CD4-positive, CD25-positive, alpha-beta regulatory T cell (primary cell): ENCODE measurements at regions not wholly inside any gene's neighbourhood (a gene's known extent, or its start where the extent isn't known, plus 50 kb on each side); places are given as distances from the start of the nearest gene placed in this dataset.

Source experiments
- ATAC-seq, 2 donors: fragments of 150-1000 bp; cut with Tn5 transposase; one replicate each; pipeline ENCODE4 v1.10.0; 2021; ENCODE audit warnings: low read depth in 2 of 2, moderate number of reproducible peaks in 2 of 2, moderate library complexity in 1 of 2
- DNase-seq, 3 donors: peaks; one replicate each; pipeline versions ENCODE4 v3.0.0 to v3.0.0-alpha.2; 2012 to 2022; ENCODE audit warnings: mixed read lengths in 1 of 3
- H3K27ac ChIP-seq: one replicate; pipeline ENCODE4 v1.7.0; 2013; ENCODE audit warnings: mild to moderate bottlenecking, low read length; ENCODE audit not compliant: insufficient read depth, poor library complexity, severe bottlenecking
- H3K27me3 ChIP-seq: one replicate; pipeline ENCODE4 v1.7.0; 2013; ENCODE audit warnings: low read length; ENCODE audit not compliant: control insufficient read depth, insufficient read depth
- H3K36me3 ChIP-seq: one replicate; pipeline ENCODE4 v1.7.0; 2013; ENCODE audit warnings: mild to moderate bottlenecking, low read length, moderate library complexity; ENCODE audit not compliant: control insufficient read depth, insufficient read depth
- H3K4me1 ChIP-seq: 2 replicates; pipeline ENCODE4 v1.7.0; 2013; ENCODE audit warnings: mild to moderate bottlenecking, low read length; ENCODE audit not compliant: insufficient read depth, control insufficient read depth, poor library complexity, severe bottlenecking
- H3K4me3 ChIP-seq: one replicate; pipeline ENCODE4 v1.7.0; 2013; ENCODE audit warnings: low read depth, mild to moderate bottlenecking, low read length, moderate library complexity
- H3K9me3 ChIP-seq, 2 experiments: 1 replicate in 1 of 2; 2 replicates in 1 of 2; pipeline ENCODE4 v1.7.0; 2013; ENCODE audit warnings: low read length in 2 of 2, mild to moderate bottlenecking in 1 of 2, moderate library complexity in 1 of 2; ENCODE audit not compliant: control insufficient read depth in 2 of 2
- H3K27ac Mint-ChIP-seq, 3 donors: one replicate each; pipeline ENCODE4 v1.8.0; 2020 to 2022; ENCODE audit warnings: mild to moderate bottlenecking in 3 of 3, mixed read lengths in 3 of 3, moderate library complexity in 2 of 3
- H3K27me3 Mint-ChIP-seq: one replicate; pipeline ENCODE4 v1.8.0; 2022; ENCODE audit warnings: mild to moderate bottlenecking, mixed read lengths
- H3K36me3 Mint-ChIP-seq: one replicate; pipeline ENCODE4 v1.8.0; 2020; ENCODE audit warnings: mixed read lengths
- H3K4me1 Mint-ChIP-seq, 4 donors: one replicate each; pipeline ENCODE4 v1.8.0; 2020 to 2022; ENCODE audit warnings: mixed read lengths in 4 of 4, mild to moderate bottlenecking in 1 of 4
- H3K4me3 Mint-ChIP-seq, 4 donors: one replicate each; pipeline ENCODE4 v1.8.0; 2020 to 2022; ENCODE audit warnings: mild to moderate bottlenecking in 4 of 4, mixed read lengths in 4 of 4, moderate library complexity in 3 of 4
- H3K9me3 Mint-ChIP-seq, 7 donors: one replicate each; pipeline ENCODE4 v1.8.0; 2020 to 2022; ENCODE audit warnings: mixed read lengths in 7 of 7, mild to moderate bottlenecking in 3 of 7, moderate library complexity in 2 of 7

- Mint-ChIP-seq H3K27ac (no peak overlapping the region), H3K9me3 (peaks cover 0 to under 1% (median 0%) of the 10 kb centered on the region in 7 donors), H3K4me3 (no peak overlapping the region), H3K4me1 (no peaks in the 10 kb centered on the region), H3K36me3 (no peaks in the 10 kb centered on the region), H3K27me3 (peaks cover 8% of the 10 kb centered on the region)
- H3K9me3 ChIP-seq, result no peaks in the 10 kb centered on the region
- DNase-seq, result no peak
- ATAC-seq, result no peak
- no peaks in the 10 kb centered on the region for H3K4me1 ChIP-seq
- H3K36me3 ChIP-seq, result no peaks in the 10 kb centered on the region
- no peak overlapping the region for H3K27ac ChIP-seq
- no peak overlapping the region for H3K4me3 ChIP-seq
- no peaks in the 10 kb centered on the region for H3K27me3 ChIP-seq
Measured at GRCh38 chr13:111558700-111559088, 238.3 kb downstream of the TEX29 start.

- ATAC-seq (no peak), DNase-seq (no peak)
- no peak overlapping the region for H3K4me3 Mint-ChIP-seq
- H3K4me1 ChIP-seq, result no peaks in the 10 kb centered on the region
- no peaks in the 10 kb centered on the region for H3K27me3 ChIP-seq
- no peak overlapping the region for H3K27ac ChIP-seq
- no peaks in the 10 kb centered on the region for H3K36me3 ChIP-seq
- no peak overlapping the region for H3K27ac Mint-ChIP-seq
- peaks cover 8% of the 10 kb centered on the region for H3K27me3 Mint-ChIP-seq
- H3K36me3 Mint-ChIP-seq, result no peaks in the 10 kb centered on the region
- no peaks in the 10 kb centered on the region for H3K4me1 Mint-ChIP-seq
- H3K9me3 Mint-ChIP-seq, result peaks cover 0 to 1% (median 0%) of the 10 kb centered on the region in 7 donors
- no peak overlapping the region for H3K4me3 ChIP-seq
- no peaks in the 10 kb centered on the region for H3K9me3 ChIP-seq
Measured at GRCh38 chr13:111559612-111560403, 239.4 kb downstream of the TEX29 start.

- no peak overlapping the region for H3K27ac ChIP-seq
- H3K4me1 Mint-ChIP-seq, result no peaks in the 10 kb centered on the region
Measured at GRCh38 chr13:111561091-111561781, 240.8 kb downstream of the TEX29 start.

GRCh38 chr13:111562716-111563115 lies 242.3 kb downstream of the TEX29 start:
- no peak overlapping the region for H3K27ac ChIP-seq
- no peaks in the 10 kb centered on the region for H3K27me3 ChIP-seq
- Mint-ChIP-seq H3K27ac (no peak overlapping the region), H3K27me3 (peaks cover 6% of the 10 kb centered on the region), H3K4me1 (no peaks in the 10 kb centered on the region), H3K36me3 (no peaks in the 10 kb centered on the region), H3K9me3 (peaks cover 0 to 1% (median 0%) of the 10 kb centered on the region in 7 donors), H3K4me3 (no peak overlapping the region)
- no peak overlapping the region for H3K4me3 ChIP-seq
- no peaks in the 10 kb centered on the region for H3K9me3 ChIP-seq
- no peak for ATAC-seq
- H3K36me3 ChIP-seq, result no peaks in the 10 kb centered on the region
- DNase-seq, result no peak
- no peaks in the 10 kb centered on the region for H3K4me1 ChIP-seq

More at GRCh38 chr13:111561091-111561781, 240.8 kb downstream of the TEX29 start:
- Histone ChIP-seq H3K36me3 (no peaks in the 10 kb centered on the region), H3K9me3 (no peaks in the 10 kb centered on the region), H3K27me3 (no peaks in the 10 kb centered on the region), H3K4me3 (no peak overlapping the region), H3K4me1 (no peaks in the 10 kb centered on the region)
- Mint-ChIP-seq H3K4me3 (no peak overlapping the region), H3K27ac (no peak overlapping the region), H3K9me3 (peaks cover 0 to 1% (median 0%) of the 10 kb centered on the region in 7 donors), H3K27me3 (peaks cover 8% of the 10 kb centered on the region), H3K36me3 (no peaks in the 10 kb centered on the region)
- ATAC-seq (no peak), DNase-seq (no peak)

- Mint-ChIP-seq H3K4me3 (no peak overlapping the region), H3K9me3 (peaks cover 0 to 6% (median 0%) of the 10 kb centered on the region in 7 donors), H3K27ac (no peak overlapping the region), H3K27me3 (no peaks in the 10 kb centered on the region), H3K4me1 (no peaks in the 10 kb centered on the region), H3K36me3 (no peaks in the 10 kb centered on the region)
- Histone ChIP-seq H3K27ac (no peak overlapping the region), H3K36me3 (no peaks in the 10 kb centered on the region), H3K27me3 (no peaks in the 10 kb centered on the region), H3K4me1 (no peaks in the 10 kb centered on the region), H3K9me3 (no peaks in the 10 kb centered on the region), H3K4me3 (no peak overlapping the region)
- no peak for ATAC-seq
- DNase-seq, result no peak
Measured at GRCh38 chr13:111564606-111565005, 244.2 kb downstream of the TEX29 start.

- Mint-ChIP-seq H3K9me3 (peaks cover 0 to 6% (median 0%) of the 10 kb centered on the region in 7 donors), H3K4me1 (no peaks in the 10 kb centered on the region), H3K27me3 (no peaks in the 10 kb centered on the region), H3K27ac (no peak overlapping the region), H3K4me3 (no peak overlapping the region), H3K36me3 (no peaks in the 10 kb centered on the region)
- ATAC-seq, result no peak
- H3K4me3 ChIP-seq, result no peak overlapping the region
- H3K36me3 ChIP-seq, result no peaks in the 10 kb centered on the region
- no peaks in the 10 kb centered on the region for H3K9me3 ChIP-seq
- no peak overlapping the region for H3K27ac ChIP-seq
- H3K27me3 ChIP-seq, result no peaks in the 10 kb centered on the region
- H3K4me1 ChIP-seq, result no peaks in the 10 kb centered on the region
- no peak for DNase-seq
Measured at GRCh38 chr13:111565400-111565799, 245.0 kb downstream of the TEX29 start.

DNA sequence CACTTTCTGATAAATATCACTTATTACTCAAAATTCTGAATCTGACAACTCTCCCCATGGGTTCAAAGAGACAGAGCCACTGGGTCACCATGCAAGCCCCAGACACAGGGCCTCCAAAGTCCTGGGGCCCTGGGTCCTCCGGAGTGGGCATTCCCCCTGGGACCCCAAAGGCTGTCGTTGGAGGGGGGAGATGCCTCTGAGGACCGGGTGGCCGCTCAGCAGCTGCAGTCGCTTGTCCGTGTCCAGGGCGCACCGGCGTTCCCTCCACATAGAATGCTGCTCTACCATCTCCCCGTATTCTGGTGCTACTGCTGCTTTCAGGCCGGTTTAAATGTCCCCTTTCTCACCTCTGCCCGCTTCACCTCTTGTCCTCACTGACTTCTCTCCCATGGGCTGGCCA lies 246.1 kb downstream of the TEX29 start:
- Mint-ChIP-seq H3K4me3 (no peak overlapping the region), H3K4me1 (no peaks in the 10 kb centered on the region), H3K36me3 (no peaks in the 10 kb centered on the region), H3K27me3 (no peaks in the 10 kb centered on the region), H3K27ac (no peak overlapping the region), H3K9me3 (peaks cover 0 to 6% (median 0%) of the 10 kb centered on the region in 7 donors)
- no peak overlapping the region for H3K4me3 ChIP-seq
- H3K4me1 ChIP-seq, result no peaks in the 10 kb centered on the region
- no peaks in the 10 kb centered on the region for H3K36me3 ChIP-seq
- no peak overlapping the region for H3K27ac ChIP-seq
- H3K9me3 ChIP-seq, result no peaks in the 10 kb centered on the region
- peaks cover 1% of the 10 kb centered on the region for H3K27me3 ChIP-seq
- DNase-seq, result no peak
- ATAC-seq, result no peak
